GM23338 (cell line): ENCODE measurements at regions not wholly inside any gene's neighbourhood (a gene's known extent, or its start where the extent isn't known, plus 50 kb on each side); places are given as distances from the start of the nearest gene placed in this dataset.

Experiments used
- ATAC-seq: fragments of 200-7000 bp; cut with Tn5 transposase; 3 replicates; pipeline ENCODE4 v1.9.1; 2020
- DNase-seq: peaks from one replicate; pipeline ENCODE4 v3.0.0-alpha.2; 2015; ENCODE audit warnings: low spot score
- H2AFZ ChIP-seq: fragments of 200-600 bp; sonication (generic); 2 replicates; pipeline ENCODE4 v1.8.0; 2016; ENCODE audit warnings: antibody characterized with exemption, mild to moderate bottlenecking, moderate library complexity
- H3F3A ChIP-seq: fragments of 200-600 bp; sonication (generic); replicated peaks from 2 replicates; pipeline ENCODE4 v1.8.0; 2017; ENCODE audit warnings: antibody characterized with exemption, mixed run types, low read depth
- H3K27ac ChIP-seq: fragments of 200-600 bp; sonication (generic); 2 replicates; pipeline ENCODE4 v1.6.1; 2016; ENCODE audit warnings: low read depth
- H3K27me3 ChIP-seq: fragments of 200-600 bp; sonication (generic); 2 replicates; pipeline ENCODE4 v1.8.0; 2016; ENCODE audit warnings: mild to moderate bottlenecking, mixed run types, moderate library complexity; ENCODE audit not compliant: insufficient read depth
- H3K36me3 ChIP-seq: fragments of 200-600 bp; sonication (generic); 2 replicates; pipeline ENCODE4 v1.8.0; 2016; ENCODE audit warnings: mild to moderate bottlenecking; ENCODE audit not compliant: insufficient read depth
- H3K4me1 ChIP-seq: fragments of 200-600 bp; sonication (generic); 2 replicates; pipeline ENCODE4 v1.8.0; 2016; ENCODE audit warnings: mild to moderate bottlenecking, moderate library complexity; ENCODE audit not compliant: insufficient read depth
- H3K4me2 ChIP-seq: fragments of 200-600 bp; sonication (generic); 2 replicates; pipeline ENCODE4 v1.7.1; 2017; ENCODE audit warnings: mixed run types
- H3K4me3 ChIP-seq: fragments of 200-600 bp; sonication (generic); 2 replicates; pipeline ENCODE4 v1.6.1; 2016; ENCODE audit warnings: mixed run types
- H3K79me2 ChIP-seq: fragments of 200-600 bp; sonication (generic); replicated peaks from 2 replicates; pipeline ENCODE4 v1.8.0; 2017; ENCODE audit warnings: mild to moderate bottlenecking; ENCODE audit not compliant: insufficient read depth
- H3K9me2 ChIP-seq: fragments of 200-600 bp; sonication (generic); 2 replicates; pipeline ENCODE4 v1.8.0; 2017; ENCODE audit not compliant: insufficient read depth
- H4K20me1 ChIP-seq: fragments of 200-600 bp; sonication (generic); replicated peaks from 2 replicates; pipeline ENCODE4 v1.8.0; 2017; ENCODE audit warnings: mild to moderate bottlenecking; ENCODE audit not compliant: insufficient read depth
- H3K27ac Mint-ChIP-seq: 2 replicates; pipeline ENCODE4 v1.8.0; 2020; ENCODE audit warnings: inconsistent platforms, mild to moderate bottlenecking, moderate library complexity, mixed read lengths
- H3K27me3 Mint-ChIP-seq: 3 replicates; pipeline ENCODE4 v1.8.0; 2022; ENCODE audit warnings: low read depth, mild to moderate bottlenecking, moderate library complexity, mixed read lengths, inconsistent platforms; ENCODE audit not compliant: insufficient read depth, poor library complexity
- H3K36me3 Mint-ChIP-seq: 3 replicates; pipeline ENCODE4 v1.8.0; 2021; ENCODE audit warnings: low read depth, mild to moderate bottlenecking, inconsistent platforms, moderate library complexity, mixed read lengths
- H3K4me1 Mint-ChIP-seq: 3 replicates; pipeline ENCODE4 v1.8.0; 2020; ENCODE audit warnings: mild to moderate bottlenecking, inconsistent platforms, mixed read lengths
- H3K4me3 Mint-ChIP-seq: 3 replicates; pipeline ENCODE4 v1.8.0; 2021; ENCODE audit warnings: moderate library complexity, mild to moderate bottlenecking, inconsistent platforms, mixed read lengths
- H3K9me3 Mint-ChIP-seq: 3 replicates; pipeline ENCODE4 v1.8.0; 2020; ENCODE audit warnings: moderate library complexity, mild to moderate bottlenecking, inconsistent platforms, mixed read lengths
- EZH2 ChIP-seq: fragments of 200-600 bp; sonication (generic); IDR thresholded peaks from one replicate; pipeline ENCODE4 v1.8.0; 2017; ENCODE audit warnings: antibody characterized with exemption, mild to moderate bottlenecking, low read depth; ENCODE audit not compliant: unreplicated experiment
- EZH2phosphoT487 ChIP-seq: fragments of 200-600 bp; sonication (generic); IDR thresholded peaks from one replicate; pipeline ENCODE4 v1.8.1; 2018; ENCODE audit warnings: antibody characterized with exemption; ENCODE audit not compliant: unreplicated experiment
- POLR2AphosphoS5 ChIP-seq: IDR thresholded peaks from 2 replicates; pipeline ENCODE4 v1.6.1; 2016; ENCODE audit warnings: antibody characterized with exemption, low read depth
- STAT1 ChIP-seq: IDR thresholded peaks from one replicate; pipeline ENCODE4 v1.6.1; 2016; ENCODE audit warnings: antibody characterized with exemption; ENCODE audit not compliant: unreplicated experiment
- TF ChIP-seq, protein P1 (sequence below), 2 experiments: fragments of 200-600 bp in 1 of 2; sonication (generic) in 1 of 2; conservative IDR thresholded peaks; 2 replicates each; pipeline versions ENCODE4 v1.5.1 to v1.6.1; 2016 to 2017; ENCODE audit warnings: antibody characterized with exemption in 2 of 2, low read depth in 2 of 2, mild to moderate bottlenecking in 2 of 2, moderate library complexity in 1 of 2
- TF ChIP-seq, protein P2 (sequence below): IDR thresholded peaks from one replicate; pipeline ENCODE4 v1.6.1; 2018; ENCODE audit warnings: antibody characterized with exemption; ENCODE audit not compliant: unreplicated experiment
- TF ChIP-seq, protein P3 (sequence below): fragments of 250-450 bp; sonication (Bioruptor Pico); IDR thresholded peaks from 2 replicates; pipeline ENCODE4 v1.5.0; 2020; ENCODE audit warnings: mild to moderate bottlenecking, moderate library complexity
- TF ChIP-seq, protein P4 (sequence below): IDR thresholded peaks from 2 replicates; pipeline ENCODE4 v1.6.1; 2016; ENCODE audit warnings: antibody characterized with exemption

GRCh38 chr1:57644667-57645066 lies 220.8 kb upstream of the DAB1 start (continued):
- TF ChIP-seq, protein P1, sequence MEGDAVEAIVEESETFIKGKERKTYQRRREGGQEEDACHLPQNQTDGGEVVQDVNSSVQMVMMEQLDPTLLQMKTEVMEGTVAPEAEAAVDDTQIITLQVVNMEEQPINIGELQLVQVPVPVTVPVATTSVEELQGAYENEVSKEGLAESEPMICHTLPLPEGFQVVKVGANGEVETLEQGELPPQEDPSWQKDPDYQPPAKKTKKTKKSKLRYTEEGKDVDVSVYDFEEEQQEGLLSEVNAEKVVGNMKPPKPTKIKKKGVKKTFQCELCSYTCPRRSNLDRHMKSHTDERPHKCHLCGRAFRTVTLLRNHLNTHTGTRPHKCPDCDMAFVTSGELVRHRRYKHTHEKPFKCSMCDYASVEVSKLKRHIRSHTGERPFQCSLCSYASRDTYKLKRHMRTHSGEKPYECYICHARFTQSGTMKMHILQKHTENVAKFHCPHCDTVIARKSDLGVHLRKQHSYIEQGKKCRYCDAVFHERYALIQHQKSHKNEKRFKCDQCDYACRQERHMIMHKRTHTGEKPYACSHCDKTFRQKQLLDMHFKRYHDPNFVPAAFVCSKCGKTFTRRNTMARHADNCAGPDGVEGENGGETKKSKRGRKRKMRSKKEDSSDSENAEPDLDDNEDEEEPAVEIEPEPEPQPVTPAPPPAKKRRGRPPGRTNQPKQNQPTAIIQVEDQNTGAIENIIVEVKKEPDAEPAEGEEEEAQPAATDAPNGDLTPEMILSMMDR (conservative IDR thresholded peaks at IDR 0.05; ENCODE audit: low read depth in 2 of 2) = no peak

GRCh38 chr1:57638239-57638638 lies 214.4 kb upstream of the DAB1 start:
- ATAC-seq (no peak), DNase-seq (no peak)
- Mint-ChIP-seq H3K27ac (no peak overlapping the region), H3K36me3 (no peaks in the 10 kb centered on the region), H3K9me3 (no peaks in the 10 kb centered on the region; the same call in 2 of the 3 replicates), H3K4me3 (no peak overlapping the region), H3K4me1 (peaks cover 8% of the 10 kb centered on the region), H3K27me3 (no peaks in the 10 kb centered on the region)
- Histone ChIP-seq H3K27ac (no peak overlapping the region), H4K20me1 (no peaks in the 10 kb centered on the region), H2AFZ (no peak overlapping the region), H3K9me2 (peaks cover 3% of the 10 kb centered on the region; the same call in 1 of the 2 replicates), H3K36me3 (no peaks in the 10 kb centered on the region), H3K4me2 (no peak overlapping the region), H3K4me3 (no peak overlapping the region), H3K4me1 (peaks cover 4% of the 10 kb centered on the region; the same call in 1 of the 2 replicates), H3K27me3 (no peaks in the 10 kb centered on the region), H3F3A (no peaks in the 10 kb centered on the region), H3K79me2 (no peaks in the 10 kb centered on the region)
- TF ChIP-seq, protein P2, sequence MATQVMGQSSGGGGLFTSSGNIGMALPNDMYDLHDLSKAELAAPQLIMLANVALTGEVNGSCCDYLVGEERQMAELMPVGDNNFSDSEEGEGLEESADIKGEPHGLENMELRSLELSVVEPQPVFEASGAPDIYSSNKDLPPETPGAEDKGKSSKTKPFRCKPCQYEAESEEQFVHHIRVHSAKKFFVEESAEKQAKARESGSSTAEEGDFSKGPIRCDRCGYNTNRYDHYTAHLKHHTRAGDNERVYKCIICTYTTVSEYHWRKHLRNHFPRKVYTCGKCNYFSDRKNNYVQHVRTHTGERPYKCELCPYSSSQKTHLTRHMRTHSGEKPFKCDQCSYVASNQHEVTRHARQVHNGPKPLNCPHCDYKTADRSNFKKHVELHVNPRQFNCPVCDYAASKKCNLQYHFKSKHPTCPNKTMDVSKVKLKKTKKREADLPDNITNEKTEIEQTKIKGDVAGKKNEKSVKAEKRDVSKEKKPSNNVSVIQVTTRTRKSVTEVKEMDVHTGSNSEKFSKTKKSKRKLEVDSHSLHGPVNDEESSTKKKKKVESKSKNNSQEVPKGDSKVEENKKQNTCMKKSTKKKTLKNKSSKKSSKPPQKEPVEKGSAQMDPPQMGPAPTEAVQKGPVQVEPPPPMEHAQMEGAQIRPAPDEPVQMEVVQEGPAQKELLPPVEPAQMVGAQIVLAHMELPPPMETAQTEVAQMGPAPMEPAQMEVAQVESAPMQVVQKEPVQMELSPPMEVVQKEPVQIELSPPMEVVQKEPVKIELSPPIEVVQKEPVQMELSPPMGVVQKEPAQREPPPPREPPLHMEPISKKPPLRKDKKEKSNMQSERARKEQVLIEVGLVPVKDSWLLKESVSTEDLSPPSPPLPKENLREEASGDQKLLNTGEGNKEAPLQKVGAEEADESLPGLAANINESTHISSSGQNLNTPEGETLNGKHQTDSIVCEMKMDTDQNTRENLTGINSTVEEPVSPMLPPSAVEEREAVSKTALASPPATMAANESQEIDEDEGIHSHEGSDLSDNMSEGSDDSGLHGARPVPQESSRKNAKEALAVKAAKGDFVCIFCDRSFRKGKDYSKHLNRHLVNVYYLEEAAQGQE = no peak
- no peak for TF ChIP-seq STAT1
- TF ChIP-seq, protein P3, sequence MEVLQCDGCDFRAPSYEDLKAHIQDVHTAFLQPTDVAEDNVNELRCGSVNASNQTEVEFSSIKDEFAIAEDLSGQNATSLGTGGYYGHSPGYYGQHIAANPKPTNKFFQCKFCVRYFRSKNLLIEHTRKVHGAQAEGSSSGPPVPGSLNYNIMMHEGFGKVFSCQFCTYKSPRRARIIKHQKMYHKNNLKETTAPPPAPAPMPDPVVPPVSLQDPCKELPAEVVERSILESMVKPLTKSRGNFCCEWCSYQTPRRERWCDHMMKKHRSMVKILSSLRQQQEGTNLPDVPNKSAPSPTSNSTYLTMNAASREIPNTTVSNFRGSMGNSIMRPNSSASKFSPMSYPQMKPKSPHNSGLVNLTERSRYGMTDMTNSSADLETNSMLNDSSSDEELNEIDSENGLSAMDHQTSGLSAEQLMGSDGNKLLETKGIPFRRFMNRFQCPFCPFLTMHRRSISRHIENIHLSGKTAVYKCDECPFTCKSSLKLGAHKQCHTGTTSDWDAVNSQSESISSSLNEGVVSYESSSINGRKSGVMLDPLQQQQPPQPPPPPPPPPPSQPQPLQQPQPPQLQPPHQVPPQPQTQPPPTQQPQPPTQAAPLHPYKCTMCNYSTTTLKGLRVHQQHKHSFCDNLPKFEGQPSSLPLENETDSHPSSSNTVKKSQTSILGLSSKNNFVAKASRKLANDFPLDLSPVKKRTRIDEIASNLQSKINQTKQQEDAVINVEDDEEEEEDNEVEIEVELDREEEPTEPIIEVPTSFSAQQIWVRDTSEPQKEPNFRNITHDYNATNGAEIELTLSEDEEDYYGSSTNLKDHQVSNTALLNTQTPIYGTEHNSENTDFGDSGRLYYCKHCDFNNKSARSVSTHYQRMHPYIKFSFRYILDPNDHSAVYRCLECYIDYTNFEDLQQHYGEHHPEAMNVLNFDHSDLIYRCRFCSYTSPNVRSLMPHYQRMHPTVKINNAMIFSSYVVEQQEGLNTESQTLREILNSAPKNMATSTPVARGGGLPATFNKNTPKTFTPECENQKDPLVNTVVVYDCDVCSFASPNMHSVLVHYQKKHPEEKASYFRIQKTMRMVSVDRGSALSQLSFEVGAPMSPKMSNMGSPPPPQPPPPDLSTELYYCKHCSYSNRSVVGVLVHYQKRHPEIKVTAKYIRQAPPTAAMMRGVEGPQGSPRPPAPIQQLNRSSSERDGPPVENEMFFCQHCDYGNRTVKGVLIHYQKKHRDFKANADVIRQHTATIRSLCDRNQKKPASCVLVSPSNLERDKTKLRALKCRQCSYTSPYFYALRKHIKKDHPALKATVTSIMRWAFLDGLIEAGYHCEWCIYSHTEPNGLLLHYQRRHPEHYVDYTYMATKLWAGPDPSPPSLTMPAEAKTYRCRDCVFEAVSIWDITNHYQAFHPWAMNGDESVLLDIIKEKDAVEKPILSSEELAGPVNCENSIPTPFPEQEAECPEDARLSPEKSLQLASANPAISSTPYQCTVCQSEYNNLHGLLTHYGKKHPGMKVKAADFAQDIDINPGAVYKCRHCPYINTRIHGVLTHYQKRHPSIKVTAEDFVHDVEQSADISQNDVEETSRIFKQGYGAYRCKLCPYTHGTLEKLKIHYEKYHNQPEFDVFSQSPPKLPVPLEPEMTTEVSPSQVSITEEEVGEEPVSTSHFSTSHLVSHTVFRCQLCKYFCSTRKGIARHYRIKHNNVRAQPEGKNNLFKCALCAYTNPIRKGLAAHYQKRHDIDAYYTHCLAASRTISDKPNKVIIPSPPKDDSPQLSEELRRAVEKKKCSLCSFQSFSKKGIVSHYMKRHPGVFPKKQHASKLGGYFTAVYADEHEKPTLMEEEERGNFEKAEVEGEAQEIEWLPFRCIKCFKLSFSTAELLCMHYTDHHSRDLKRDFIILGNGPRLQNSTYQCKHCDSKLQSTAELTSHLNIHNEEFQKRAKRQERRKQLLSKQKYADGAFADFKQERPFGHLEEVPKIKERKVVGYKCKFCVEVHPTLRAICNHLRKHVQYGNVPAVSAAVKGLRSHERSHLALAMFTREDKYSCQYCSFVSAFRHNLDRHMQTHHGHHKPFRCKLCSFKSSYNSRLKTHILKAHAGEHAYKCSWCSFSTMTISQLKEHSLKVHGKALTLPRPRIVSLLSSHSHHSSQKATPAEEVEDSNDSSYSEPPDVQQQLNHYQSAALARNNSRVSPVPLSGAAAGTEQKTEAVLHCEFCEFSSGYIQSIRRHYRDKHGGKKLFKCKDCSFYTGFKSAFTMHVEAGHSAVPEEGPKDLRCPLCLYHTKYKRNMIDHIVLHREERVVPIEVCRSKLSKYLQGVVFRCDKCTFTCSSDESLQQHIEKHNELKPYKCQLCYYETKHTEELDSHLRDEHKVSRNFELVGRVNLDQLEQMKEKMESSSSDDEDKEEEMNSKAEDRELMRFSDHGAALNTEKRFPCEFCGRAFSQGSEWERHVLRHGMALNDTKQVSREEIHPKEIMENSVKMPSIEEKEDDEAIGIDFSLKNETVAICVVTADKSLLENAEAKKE (CRISPR knock-in tag) = no peak
- TF ChIP-seq POLR2AphosphoS5 = no peak
- TF ChIP-seq, protein P1 (conservative IDR thresholded peaks at IDR 0.05; ENCODE audit: low read depth in 2 of 2) = no peak
- no peak for TF ChIP-seq EZH2phosphoT487
- no peak for TF ChIP-seq EZH2
- TF ChIP-seq, protein P4, sequence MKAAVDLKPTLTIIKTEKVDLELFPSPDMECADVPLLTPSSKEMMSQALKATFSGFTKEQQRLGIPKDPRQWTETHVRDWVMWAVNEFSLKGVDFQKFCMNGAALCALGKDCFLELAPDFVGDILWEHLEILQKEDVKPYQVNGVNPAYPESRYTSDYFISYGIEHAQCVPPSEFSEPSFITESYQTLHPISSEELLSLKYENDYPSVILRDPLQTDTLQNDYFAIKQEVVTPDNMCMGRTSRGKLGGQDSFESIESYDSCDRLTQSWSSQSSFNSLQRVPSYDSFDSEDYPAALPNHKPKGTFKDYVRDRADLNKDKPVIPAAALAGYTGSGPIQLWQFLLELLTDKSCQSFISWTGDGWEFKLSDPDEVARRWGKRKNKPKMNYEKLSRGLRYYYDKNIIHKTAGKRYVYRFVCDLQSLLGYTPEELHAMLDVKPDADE = no peak
